MCF 10A (cell line): ENCODE measurements at regions not wholly inside any gene's neighbourhood (a gene's known extent, or its start where the extent isn't known, plus 50 kb on each side); places are given as distances from the start of the nearest gene placed in this dataset.

Experiments used
- BruUV-seq: library from RNA; stranded (reverse); fragments of 400-500 nt; replicated peaks from 2 replicates; lab custom pipeline; 2021; lab: Mats Ljungman, UMichigan
- CTCF ChIA-PET: fragments of 300-600 bp; sonication (Branson Sonifier 250); formaldehyde crosslinking; extraction: SDS; loops from one replicate; lab custom pipeline; 2021; ENCODE audit warnings: antibody characterized with exemption, inconsistent platforms; lab: Yijun Ruan, JAX
- POLR2A ChIA-PET: fragments of 300-600, 350-650 bp; sonication (Branson Sonifier 250); formaldehyde crosslinking; extraction: SDS; loops from one replicate; lab custom pipeline; 2020; ENCODE audit warnings: antibody characterized with exemption, inconsistent platforms; lab: Yijun Ruan, JAX
- DNase-seq: peaks from one replicate; pipeline ENCODE4 v3.0.0-alpha.2; 2018; ENCODE audit not compliant: unreplicated experiment
- H3K27ac Mint-ChIP-seq: one replicate; pipeline ENCODE4 v1.8.0; 2022; ENCODE audit warnings: mild to moderate bottlenecking, low read depth, mixed read lengths; ENCODE audit not compliant: unreplicated experiment
- H3K27me3 Mint-ChIP-seq: one replicate; pipeline ENCODE4 v1.8.0; 2022; ENCODE audit warnings: mixed read lengths; ENCODE audit not compliant: insufficient read depth, unreplicated experiment
- H3K36me3 Mint-ChIP-seq: one replicate; pipeline ENCODE4 v1.8.0; 2022; ENCODE audit warnings: mild to moderate bottlenecking, moderate library complexity, mixed read lengths; ENCODE audit not compliant: insufficient read depth, unreplicated experiment
- H3K4me1 Mint-ChIP-seq: one replicate; pipeline ENCODE4 v1.8.0; 2022; ENCODE audit warnings: mixed read lengths; ENCODE audit not compliant: insufficient read depth, unreplicated experiment
- H3K4me3 Mint-ChIP-seq: one replicate; pipeline ENCODE4 v1.8.0; 2022; ENCODE audit warnings: mild to moderate bottlenecking, moderate library complexity, mixed read lengths; ENCODE audit not compliant: unreplicated experiment
- H3K9me3 Mint-ChIP-seq: one replicate; pipeline ENCODE4 v1.8.0; 2022; ENCODE audit warnings: mixed read lengths; ENCODE audit not compliant: unreplicated experiment
- CTCF ChIP-seq: fragments of 200-600 bp; IDR thresholded peaks from one replicate; pipeline ENCODE4 v1.8.0; 2022; ENCODE audit warnings: antibody characterized with exemption, mild to moderate bottlenecking; ENCODE audit not compliant: unreplicated experiment
- intact Hi-C: fragments of 100-400 bp; cut with micrococcal nuclease; formaldehyde crosslinking; loops from 2 replicates; pipeline ENCODE4 v1.14.1; 2022

GRCh38 chr4:174100910-174101309 lies 182.6 kb downstream of the FBXO8 start:
- Mint-ChIP-seq H3K36me3 (no peaks in the 10 kb centered on the region), H3K4me3 (no peak overlapping the region), H3K27me3 (peaks cover 77% of the 10 kb centered on the region), H3K4me1 (no peaks in the 10 kb centered on the region), H3K27ac (no peak overlapping the region), H3K9me3 (no peaks in the 10 kb centered on the region)
- ChIA-PET CTCF (no interaction called here), POLR2A (interaction anchor here (1.0 kb wide), 1 partner anchor 9 kb away, joined by 3 read pairs; no protein-coding TSS in a partner anchor)
- no peak for DNase-seq
- intact Hi-C loops = no loop called here
- no TSS peak for BruUV-seq
- no peak for TF ChIP-seq CTCF

GRCh38 chr4:174099712-174100111 lies 183.8 kb downstream of the FBXO8 start:
- no TSS peak for BruUV-seq
- no peak for TF ChIP-seq CTCF
- no peak for DNase-seq
- no peaks in the 10 kb centered on the region for H3K4me1 Mint-ChIP-seq
- ChIA-PET CTCF (interaction anchor here (0.7 kb wide), 1 partner anchor 532 kb away, joined by 4 read pairs; no protein-coding TSS in a partner anchor), POLR2A (no interaction called here)
- intact Hi-C loops = no loop called here
- H3K9me3 Mint-ChIP-seq = no peaks in the 10 kb centered on the region
- H3K4me3 Mint-ChIP-seq = no peak overlapping the region
- no peak overlapping the region for H3K27ac Mint-ChIP-seq
- peaks cover 72% of the 10 kb centered on the region for H3K27me3 Mint-ChIP-seq
- no peaks in the 10 kb centered on the region for H3K36me3 Mint-ChIP-seq

- DNase-seq = no peak
- CTCF ChIA-PET = interaction anchor here (0.5 to 0.9 kb wide), 3 partner anchors 23 to 106 kb away, joined by 3 read pairs; no protein-coding TSS in a partner anchor
- intact Hi-C loops = no loop called here
- H3K36me3 Mint-ChIP-seq = no peaks in the 10 kb centered on the region
- no peaks in the 10 kb centered on the region for H3K4me1 Mint-ChIP-seq
- no peak overlapping the region for H3K4me3 Mint-ChIP-seq
- no peaks in the 10 kb centered on the region for H3K9me3 Mint-ChIP-seq
- POLR2A ChIA-PET = no interaction called here
- peaks cover 49% of the 10 kb centered on the region for H3K27me3 Mint-ChIP-seq
- no peak overlapping the region for H3K27ac Mint-ChIP-seq
- no TSS peak for BruUV-seq
- no peak for TF ChIP-seq CTCF
Measured at GRCh38 chr4:174096999-174097398, 186.5 kb downstream of the FBXO8 start.

- ChIA-PET CTCF (no interaction called here), POLR2A (no interaction called here)
- no peak overlapping the region for H3K4me3 Mint-ChIP-seq
- TF ChIP-seq CTCF = no peak
- H3K27ac Mint-ChIP-seq = no peak overlapping the region
- H3K9me3 Mint-ChIP-seq = no peaks in the 10 kb centered on the region
- no TSS peak for BruUV-seq
- H3K4me1 Mint-ChIP-seq = no peaks in the 10 kb centered on the region
- H3K27me3 Mint-ChIP-seq = peaks cover 44% of the 10 kb centered on the region
- H3K36me3 Mint-ChIP-seq = no peaks in the 10 kb centered on the region
- intact Hi-C loops = no loop called here
- DNase-seq = no peak
Measured at GRCh38 chr4:174096456-174096855, 187.0 kb downstream of the FBXO8 start.
